ENCODE measurements at regions not wholly inside any gene's neighbourhood (a gene's known extent, or its start where the extent isn't known, plus 50 kb on each side); places are given as distances from the start of the nearest gene placed in this dataset.
"Not testable (repeated sequence)": the region's sequence is repeated elsewhere in the genome, so short reads cannot be mapped to it uniquely, and the experiment has no call there.

DNA sequence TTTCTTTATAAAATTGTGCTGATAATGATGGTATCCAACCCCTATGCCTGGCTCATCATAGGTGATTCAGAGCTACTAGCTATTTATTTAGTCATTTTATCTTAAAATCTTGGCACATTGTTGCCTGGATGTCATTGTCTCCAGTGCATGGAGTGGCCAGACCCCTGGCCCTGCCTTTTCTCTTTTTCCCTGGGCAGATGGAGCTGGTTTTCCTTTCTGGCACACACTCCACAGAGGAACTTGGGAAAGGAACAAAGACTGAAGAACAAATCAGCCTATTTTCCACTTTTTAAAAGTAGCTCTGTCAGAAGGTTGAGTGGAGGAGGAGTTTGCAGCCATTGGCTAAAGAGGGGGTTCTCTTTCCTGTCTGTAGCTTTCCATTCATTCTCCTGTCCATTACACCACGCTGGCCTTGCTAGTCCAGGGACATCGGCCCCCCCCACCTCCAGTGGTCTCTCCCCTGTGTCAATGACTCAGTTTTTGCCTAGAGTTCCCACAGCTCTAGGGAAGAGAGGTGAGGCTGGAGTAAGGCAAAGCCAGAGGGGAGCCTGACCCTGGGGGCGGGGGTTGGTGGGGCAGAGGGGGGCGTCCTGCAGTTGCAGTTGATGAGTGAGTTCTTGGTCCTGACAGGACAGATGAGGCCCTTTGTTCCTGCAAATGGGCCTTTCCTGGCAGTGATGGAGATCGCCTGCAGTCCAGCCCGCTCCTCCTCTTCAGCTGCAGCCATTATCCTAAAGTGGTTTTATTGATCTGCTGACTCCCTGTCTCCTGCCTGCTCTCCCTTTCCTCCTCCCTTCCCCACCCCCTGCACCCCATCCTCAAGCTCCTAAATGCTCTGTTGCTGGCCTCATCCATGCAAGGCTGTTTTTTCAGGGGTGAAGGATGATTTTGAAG is 774.5 kb downstream of the DHX35 start:
- DNase-seq: no peak

DNA sequence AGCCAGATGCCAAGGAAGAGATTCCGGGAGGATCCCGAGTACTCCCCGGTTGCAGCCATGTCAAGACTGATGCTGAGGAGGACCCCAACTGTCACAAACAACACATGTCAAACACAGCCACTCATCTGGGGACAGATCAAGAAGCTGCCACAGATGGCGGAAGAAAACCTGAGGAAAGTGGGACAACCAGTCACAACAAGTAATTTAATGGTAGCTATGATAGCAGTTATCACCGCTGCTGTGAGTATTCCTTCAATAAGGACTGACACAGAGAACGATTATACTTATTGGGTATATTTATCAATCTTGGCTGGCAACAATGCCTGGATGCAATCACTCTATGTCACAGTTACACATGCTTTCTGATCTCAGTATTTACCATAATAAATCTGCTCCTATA is 763.4 kb downstream of the DHX35 start:
- not testable (repeated sequence) for DNase-seq

DNA sequence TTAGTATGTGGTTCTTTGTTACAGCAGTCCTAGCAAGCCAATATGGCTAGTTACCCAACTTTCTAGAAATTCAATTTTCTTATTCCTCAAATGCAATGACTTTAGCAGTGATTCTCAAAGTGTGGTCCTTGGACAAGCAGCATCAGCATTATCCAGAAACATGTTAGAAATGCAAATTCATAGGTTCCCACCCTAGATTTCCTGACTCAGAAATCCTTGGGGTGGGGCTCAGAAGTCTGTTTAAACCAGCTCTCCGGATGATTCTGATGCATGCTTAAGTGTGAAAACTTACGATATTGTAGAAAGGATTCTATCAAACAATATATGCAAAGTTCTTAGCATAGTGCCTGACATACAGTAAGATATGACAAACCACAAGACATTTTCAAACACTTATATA is 757.1 kb downstream of the DHX35 start:
- no peak for DNase-seq

DNA sequence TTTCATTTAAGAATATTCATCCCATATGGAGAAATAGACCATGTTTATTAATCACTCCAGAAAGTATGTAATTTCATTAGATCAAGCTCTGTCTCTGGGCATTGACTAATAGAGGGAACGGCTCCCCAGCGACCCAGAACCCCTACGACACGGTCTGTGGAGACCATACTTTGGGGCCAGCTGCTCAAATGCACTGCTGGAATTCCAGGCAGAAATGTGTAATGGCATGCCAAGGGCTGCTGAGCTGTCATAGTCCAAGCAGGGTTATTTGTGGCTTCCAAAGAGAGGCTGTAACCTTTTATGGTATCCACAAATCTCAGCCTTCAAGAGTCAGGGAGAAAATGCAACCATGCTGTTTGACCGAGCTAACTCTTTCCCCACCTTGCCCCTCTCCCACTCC is 755.8 kb downstream of the DHX35 start:
- DNase-seq: no peak

DNA sequence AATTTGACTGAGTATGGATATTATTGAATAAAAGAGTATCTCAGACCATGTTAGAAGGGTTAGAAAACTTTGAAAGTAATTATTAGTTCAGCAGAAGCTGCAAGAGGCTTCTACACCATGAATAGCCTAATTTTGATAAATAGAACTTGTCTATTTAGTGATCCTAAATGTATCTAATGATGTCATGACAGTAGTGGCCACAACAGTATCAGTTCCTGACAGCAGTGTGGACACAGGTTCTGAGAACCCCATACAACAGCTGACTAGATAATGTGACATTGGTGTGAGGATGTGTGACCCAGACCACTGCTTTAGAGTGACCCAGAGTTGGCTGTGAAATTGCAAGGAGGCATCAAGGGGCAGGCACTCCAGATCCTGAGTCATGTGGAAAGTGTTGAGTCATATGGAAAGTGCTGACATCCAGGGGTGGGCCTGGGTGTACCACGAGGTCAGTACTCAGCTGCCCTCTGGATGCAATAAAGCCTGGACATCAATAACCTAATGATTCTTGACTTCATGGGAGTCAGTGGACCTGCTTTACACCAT is 754.7 kb downstream of the DHX35 start:
- no peak for DNase-seq

DNA sequence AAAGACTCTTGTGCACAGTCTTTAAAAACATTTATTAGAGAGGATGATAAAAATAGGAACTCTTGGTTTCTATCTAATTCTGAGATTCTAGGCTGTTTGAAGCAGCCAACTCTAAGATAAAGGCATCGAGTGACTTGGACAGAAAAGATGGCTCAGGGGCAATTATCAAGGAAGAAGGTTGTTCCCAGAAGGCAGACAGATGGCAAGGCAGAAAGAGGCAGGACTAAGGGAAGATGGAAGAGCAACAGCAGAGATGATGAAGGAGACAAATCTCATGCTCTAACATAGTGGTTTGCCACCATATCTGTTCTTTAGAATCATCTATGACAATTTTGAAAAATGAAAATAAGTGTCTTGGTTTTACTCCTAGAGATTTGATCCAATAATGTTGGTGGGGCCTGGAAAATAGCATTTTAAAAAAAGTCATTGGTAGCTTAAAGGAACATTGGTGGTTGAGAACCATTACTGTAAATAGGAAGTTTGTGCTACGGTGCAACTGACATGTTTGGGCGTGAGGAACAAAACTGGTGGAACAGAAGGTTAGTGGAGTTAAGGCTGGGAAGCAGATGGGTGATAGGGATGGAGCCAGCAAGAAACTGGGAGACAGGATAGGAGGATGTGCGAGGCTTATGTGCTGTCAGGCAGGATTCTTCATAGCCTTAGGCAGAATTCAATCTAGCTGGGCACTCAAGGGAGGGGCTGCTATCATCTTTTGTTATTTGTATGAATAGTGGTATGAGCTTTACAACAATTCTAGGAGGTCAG is 751.1 kb downstream of the DHX35 start:
- no peak for DNase-seq

DNA sequence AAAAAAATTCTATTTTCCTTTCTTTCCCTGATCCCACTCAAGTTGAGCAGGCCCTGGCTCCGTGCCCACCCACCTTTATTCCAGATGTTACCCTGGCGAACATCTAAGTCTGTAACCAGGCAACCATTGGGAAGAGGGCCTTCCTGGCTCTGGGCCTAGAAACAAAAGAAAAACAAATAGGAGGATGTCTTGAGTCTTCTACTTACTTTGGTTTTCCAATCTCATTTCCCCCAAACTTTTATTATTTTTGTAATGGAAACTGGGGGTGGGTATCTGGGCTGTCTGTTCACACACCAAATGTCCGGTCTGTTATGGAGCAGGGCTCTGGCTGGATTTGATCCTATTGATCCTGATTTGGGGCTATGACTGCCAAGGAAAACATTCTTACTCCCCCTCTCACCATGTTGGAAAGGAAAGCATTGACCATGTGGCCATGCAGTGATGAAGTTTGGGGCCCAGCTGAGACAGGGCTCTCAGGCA is 744.1 kb downstream of the DHX35 start:
- peak; percentile 87 for DNase-seq

DNA sequence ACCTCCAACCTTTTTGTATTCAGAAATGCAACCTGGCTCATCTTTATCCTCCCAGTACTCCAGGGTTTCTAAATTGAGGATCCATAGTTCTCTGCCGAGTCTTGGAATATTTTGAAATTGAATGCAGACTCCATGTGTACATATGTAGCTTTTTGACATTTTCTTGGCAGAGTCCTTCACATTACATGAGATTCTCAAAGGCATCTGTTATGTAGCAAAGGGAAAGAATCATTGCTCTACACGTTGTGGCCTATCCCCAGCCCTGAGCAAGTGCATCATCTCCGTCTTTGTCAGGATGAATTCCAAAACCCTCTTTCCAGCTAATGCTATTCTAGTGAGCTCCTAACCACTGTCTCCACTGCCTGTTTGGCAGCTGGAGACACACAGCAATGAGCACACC is 742.9 kb downstream of the DHX35 start:
- DNase-seq: no peak

DNA sequence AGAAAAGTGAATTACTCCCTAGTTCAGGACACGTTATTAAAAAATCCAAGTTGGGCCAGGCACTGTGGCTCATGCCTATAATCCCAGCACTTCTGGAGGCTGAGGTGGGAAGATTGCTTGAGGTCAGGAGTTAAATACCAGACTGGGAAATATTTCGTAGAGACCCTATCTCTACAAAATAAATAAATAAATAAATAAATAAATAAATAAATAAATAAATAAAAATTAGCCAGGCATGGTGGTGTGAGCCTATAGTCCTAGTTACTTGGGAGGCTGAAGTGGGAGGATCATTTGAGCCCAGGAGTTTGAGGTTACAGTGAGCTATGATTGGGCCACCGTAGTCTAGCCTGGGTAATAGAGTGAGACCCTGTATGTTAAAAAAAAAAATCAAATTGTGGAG is 741.2 kb downstream of the DHX35 start:
- not testable (repeated sequence) for DNase-seq

DNA sequence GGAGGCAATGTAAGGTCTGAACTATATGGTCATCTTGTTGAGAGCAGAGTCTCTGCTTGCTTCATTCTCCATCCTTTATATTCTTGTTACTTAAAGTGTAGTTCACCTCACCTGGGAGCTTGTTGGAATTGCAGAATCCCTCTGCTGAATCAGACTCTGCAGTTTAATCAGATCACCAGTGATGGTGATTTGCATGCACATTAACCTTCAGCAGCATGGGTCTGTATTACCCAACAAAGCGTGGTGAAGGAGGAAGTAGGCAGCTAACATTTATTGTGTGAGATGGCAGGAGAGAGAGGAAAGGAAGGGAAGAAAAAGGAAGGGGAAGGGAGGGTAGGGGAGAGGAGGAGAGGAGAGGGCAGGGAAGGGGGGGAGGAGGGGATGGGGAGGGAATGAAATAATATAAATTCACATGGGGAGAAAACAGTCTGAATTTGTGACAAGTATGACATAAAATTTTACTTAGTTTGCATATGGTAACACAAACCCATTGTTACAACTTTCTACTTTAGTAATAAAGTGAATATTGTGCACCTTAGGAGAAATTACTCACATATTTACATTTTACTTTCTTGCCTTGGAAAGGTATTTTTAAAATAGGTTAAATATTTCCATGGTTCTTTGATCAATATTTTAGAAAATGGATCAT is 740.7 kb downstream of the DHX35 start:
- no peak for DNase-seq

DNA sequence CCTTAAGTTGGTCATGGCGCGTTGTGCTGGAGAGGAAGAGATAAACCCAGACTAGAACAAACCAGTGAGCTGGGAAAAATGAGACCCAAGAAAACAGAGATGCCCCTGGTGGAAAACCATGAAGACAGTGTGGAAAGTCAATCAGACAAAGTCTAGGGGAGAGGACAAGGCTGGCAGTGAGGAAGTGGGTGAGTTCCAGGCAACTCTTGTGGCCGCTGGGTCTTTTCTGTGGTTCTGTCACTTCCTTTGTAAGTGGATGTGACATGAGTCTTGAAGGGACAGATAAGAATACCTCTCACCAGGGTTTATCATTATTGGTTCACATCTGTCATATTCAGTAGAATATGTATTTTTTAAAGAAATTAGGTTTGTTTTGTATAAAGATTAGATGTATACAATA is 738.4 kb downstream of the DHX35 start:
- DNase-seq: no peak

DNA sequence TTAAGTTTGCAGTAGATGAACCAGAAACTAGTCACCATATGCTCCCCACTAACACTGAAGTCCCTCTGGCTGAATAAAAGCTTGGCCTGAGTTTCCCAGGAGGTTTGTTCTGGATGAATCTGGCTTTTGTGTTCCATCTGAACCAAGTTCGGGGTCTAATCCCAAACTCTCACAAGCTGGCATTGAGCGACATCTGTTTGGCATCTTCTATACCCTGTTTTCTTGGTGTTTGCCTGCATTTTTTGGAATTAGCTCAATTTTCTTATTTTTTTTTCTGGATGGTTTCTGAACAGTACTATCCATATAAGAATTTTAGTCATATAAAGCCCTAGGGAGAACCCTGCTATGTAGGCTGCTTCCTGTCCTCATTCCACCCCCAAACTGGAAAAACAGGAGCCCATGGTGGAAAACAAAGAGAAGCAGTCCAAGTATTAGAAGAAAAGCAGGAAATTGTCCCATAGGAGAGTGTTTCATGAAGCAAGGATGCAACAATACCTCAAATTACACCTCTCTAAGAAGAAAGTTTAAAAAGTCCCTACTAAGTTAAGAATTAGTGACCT is 737.1 kb downstream of the DHX35 start:
- DNase-seq: no peak

DNA sequence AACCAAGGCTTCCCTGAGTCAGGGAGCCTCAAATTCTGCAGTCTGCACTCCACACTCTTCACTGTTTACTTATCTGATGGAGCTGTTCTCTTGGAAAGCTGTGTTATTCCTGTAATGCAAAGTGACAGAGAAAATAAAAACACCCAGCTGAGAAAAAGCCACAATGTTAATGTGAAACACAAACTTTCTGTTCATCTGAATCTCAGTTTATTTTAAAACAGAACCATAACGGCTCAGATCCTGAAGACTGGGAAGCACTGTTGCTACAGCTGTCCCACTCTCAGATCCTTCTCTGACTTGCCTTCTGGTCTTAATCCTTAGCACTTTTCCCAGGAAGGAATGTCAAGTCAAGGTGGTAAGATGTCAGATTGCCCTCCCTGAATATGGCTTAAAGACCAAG is 736.6 kb downstream of the DHX35 start:
- no peak for DNase-seq

DNA sequence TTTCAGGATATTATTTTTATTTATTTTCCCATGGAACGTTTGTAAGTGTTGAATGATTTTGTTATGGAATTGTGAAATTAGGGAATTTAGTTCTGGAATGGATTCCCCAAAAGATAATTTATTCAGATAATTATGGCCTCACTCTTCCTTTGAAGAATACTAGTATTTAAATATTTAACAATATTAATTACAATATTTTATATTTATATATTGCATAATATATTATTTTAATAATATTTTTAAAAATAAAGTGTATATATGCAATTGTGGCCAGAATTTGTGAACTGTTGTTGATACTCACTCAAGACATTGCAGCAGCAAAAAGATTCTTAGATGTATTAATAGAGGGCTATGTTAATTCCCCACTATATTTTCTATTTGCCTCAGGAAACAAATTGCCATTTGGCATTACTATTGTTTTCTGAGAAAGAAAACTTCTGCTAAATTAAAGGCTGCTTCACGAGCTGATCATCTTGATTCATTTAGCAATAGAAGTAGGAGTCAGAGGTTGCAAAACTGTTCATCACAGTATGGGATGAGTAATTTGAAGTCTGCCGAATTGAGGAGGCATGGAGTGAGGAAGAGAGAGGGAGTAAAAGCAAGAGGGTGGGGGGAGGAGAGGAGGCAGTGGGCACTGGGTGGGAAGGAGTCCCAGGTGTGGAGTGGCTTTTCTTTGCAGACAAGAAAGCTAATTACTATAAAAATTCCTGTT is 729.2 kb downstream of the DHX35 start:
- no peak for DNase-seq

DNA sequence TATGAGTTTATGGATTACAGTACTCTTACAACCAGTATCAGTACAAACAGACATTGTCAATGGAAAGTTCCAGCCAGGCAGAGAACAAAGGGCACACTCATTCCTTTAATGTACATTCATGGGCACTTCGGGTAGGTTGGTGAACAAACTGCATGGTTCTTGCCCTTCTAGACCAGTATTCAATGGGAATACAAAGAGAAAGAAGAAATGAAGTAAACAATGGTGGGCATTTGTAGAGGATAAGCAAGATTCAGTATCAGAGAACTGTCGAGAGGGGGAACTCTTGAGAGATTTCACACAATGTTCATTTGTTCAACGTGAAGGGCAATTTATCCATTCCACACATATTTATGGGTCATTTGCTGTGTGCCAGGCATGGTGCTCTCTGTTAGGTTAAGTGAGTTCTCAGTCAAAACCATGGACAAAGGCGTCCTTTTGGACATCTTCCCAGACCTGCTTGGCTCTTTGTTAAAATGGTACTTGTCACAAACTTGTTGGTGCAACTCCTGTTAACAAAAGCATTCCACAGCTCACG is 714.8 kb downstream of the DHX35 start:
- DNase-seq: no peak

DNA sequence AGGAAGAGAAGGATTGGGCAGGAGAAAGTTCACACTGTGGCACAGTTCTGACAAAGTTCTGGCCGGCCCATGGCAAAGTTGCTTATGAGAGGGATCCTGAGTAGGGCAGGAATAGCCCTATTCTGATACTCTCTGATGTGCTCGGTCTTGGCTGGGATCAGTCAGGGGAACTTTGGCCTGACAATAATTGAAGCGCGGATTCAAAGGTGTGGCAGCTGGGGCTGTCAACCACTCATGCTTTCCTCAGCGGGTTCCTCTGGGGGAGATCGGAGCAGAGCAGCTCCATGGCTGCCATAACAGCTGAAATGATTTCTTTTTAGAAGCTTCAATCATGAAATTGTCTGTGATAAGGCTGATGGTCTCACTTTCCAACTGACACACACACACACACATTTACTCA is 714.1 kb downstream of the DHX35 start:
- DNase-seq: no peak

DNA sequence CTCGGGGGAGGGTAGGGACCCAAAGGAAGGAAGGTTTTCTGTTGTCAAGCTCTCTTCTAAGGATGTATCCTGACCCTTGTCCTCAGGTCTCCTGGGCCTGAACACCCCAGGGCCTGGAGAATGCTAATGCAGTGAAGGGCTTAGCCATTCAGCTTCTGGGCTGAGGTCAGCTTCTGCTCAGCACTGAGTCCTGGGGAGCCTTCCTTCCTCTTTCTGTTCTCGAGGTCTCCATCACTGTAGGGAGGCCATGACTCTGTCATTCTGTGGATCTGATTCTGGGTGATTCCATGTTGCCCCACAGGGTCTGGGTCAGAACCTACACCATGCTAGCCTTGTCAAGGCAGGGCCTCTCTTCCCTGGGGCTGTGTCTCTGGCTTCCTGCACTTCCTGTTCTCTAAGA is 712.7 kb downstream of the DHX35 start:
- no peak for DNase-seq

DNA sequence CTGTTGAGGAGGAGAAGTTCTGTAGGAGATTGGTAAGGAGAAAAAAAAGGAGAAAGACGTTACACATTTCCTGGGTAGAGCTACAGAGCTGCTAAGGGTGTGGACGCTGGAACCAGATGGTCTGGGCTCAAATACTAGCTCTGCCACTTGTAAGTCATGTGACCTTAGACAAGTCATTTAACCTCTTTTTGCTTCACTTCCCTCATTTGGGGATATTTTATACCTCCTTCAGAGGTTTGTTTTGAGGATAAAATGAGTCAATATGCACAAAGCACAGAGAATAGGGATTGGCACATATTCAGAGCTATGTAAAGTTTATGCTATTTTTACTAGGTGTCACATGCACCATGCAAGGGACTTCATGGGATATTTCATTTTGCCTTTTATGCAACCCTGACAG is 708.8 kb downstream of the DHX35 start:
- no peak for DNase-seq

DNA sequence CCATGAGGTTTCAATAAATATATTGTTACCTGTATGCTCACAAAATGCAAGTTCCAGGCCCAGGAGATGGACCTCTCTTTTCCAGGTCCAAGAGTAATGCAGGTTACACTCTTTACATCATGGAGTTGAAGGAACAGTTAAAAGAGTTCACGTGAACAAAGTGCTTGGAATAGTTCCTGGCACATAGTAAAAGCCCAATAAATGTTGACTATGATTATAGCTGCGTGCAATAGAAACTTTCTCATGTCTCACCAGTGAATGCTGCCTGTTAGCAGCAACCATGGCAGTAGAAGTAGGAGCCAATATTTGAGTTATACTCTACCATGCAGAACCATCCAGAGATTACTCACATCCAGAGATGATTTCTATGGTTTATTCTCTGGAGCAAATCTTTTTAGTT is 707.5 kb downstream of the DHX35 start:
- DNase-seq: no peak

DNA sequence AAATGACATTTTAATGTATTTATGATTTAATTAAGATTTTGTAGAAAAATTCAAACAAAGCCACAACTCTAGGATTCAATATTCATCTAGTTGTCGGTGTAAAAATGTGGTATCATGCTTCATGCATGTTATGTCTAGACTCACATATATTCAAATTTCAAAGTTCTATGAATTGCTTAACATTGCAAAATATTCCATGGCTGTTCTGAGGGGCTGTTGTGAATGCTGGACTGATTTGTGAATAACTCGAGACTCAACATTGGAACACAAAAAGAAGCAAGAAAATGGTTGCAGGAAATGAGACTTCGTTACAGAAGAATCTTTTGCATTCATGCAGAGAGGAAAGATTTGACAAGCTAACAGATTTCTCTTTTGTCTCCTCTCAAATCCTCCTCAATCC is 705.9 kb downstream of the DHX35 start:
- DNase-seq: no peak

DNA sequence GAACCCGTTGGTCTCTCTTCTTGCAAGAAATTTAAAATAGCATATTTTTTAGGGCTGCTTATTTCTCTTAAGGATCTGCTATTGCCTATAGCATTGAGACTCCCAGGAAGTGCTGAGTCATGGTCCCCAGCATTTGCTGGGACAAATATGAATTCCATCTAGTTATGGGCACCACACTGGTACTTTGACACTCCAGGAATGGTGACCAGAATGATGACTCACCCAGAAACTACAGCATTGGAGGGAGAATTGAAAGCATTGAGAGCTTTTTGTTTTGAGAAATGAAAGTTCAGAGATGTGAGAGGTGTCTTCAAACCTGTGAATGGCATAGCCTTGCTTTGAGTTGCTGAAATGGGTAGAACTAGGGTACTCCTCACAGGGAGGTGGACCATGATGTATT is 699.7 kb downstream of the DHX35 start:
- DNase-seq: no peak

DNA sequence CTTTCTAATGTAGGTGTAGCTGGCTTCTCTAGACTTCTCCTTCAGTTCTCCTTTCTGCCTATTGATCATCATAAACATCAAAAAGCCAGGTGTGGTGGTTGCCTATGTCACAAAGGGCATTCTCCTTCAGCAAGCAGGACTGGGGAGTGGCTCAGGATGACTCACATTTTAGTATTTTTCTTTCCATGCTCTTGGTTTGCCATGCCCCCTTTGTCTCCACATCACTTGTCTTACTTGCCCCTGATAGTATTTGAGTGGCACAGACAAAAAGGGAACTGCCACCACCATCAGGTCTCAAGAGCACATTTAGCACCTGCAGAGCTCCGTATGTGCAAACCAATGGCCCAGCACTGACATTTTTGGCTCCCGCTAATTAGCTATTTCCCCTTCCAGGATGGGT is 698.8 kb downstream of the DHX35 start:
- DNase-seq: no peak

All from right forelimb (tissue), 1 donor.